Endothelial cell (in vitro differentiated cells): ENCODE measurements at regions not wholly inside any gene's neighbourhood (a gene's known extent, or its start where the extent isn't known, plus 50 kb on each side); places are given as distances from the start of the nearest gene placed in this dataset.

Experiments
- DNase-seq: peaks from one replicate; pipeline ENCODE4 v3.0.0; 2021; ENCODE audit warnings: low spot score
- H3K27ac Mint-ChIP-seq: one replicate; pipeline ENCODE4 v1.8.0; 2021; ENCODE audit warnings: mixed read lengths, inconsistent platforms; ENCODE audit not compliant: unreplicated experiment
- H3K27me3 Mint-ChIP-seq: one replicate; pipeline ENCODE4 v1.8.0; 2021; ENCODE audit warnings: mild to moderate bottlenecking, moderate library complexity, mixed read lengths, inconsistent platforms; ENCODE audit not compliant: unreplicated experiment
- H3K36me3 Mint-ChIP-seq: one replicate; pipeline ENCODE4 v1.8.0; 2021; ENCODE audit warnings: mild to moderate bottlenecking, low read depth, mixed read lengths, inconsistent platforms; ENCODE audit not compliant: unreplicated experiment
- H3K4me1 Mint-ChIP-seq: one replicate; pipeline ENCODE4 v1.8.0; 2021; ENCODE audit warnings: mild to moderate bottlenecking, mixed read lengths, inconsistent platforms; ENCODE audit not compliant: unreplicated experiment
- H3K4me3 Mint-ChIP-seq: one replicate; pipeline ENCODE4 v1.8.0; 2021; ENCODE audit warnings: mild to moderate bottlenecking, mixed read lengths, inconsistent platforms; ENCODE audit not compliant: unreplicated experiment
- H3K9me3 Mint-ChIP-seq: one replicate; pipeline ENCODE4 v1.8.0; 2021; ENCODE audit warnings: mixed read lengths, inconsistent platforms; ENCODE audit not compliant: unreplicated experiment
- CTCF ChIP-seq: fragments of 200-600 bp; sonication (generic); IDR thresholded peaks from one replicate; pipeline ENCODE4 v1.5.0; 2021; ENCODE audit warnings: antibody characterized with exemption; ENCODE audit not compliant: unreplicated experiment

GRCh38 chr5:163696579-163696887 lies 191.1 kb downstream of the MAT2B start:
- DNase-seq, result no peak
- peaks cover 1% of the 10 kb centered on the region for H3K27me3 Mint-ChIP-seq
- no peak overlapping the region for H3K27ac Mint-ChIP-seq
- H3K9me3 Mint-ChIP-seq, result no peaks in the 10 kb centered on the region
- H3K4me3 Mint-ChIP-seq, result no peak overlapping the region
- no peak for TF ChIP-seq CTCF
- H3K4me1 Mint-ChIP-seq, result no peaks in the 10 kb centered on the region
- H3K36me3 Mint-ChIP-seq, result no peaks in the 10 kb centered on the region

- no peak for TF ChIP-seq CTCF
- no peaks in the 10 kb centered on the region for H3K4me1 Mint-ChIP-seq
- DNase-seq, result no peak
- no peaks in the 10 kb centered on the region for H3K36me3 Mint-ChIP-seq
- no peaks in the 10 kb centered on the region for H3K27me3 Mint-ChIP-seq
- H3K27ac Mint-ChIP-seq, result no peak overlapping the region
- no peak overlapping the region for H3K4me3 Mint-ChIP-seq
- H3K9me3 Mint-ChIP-seq, result no peaks in the 10 kb centered on the region
These were observed 200.8 kb downstream of the MAT2B start for GRCh38 chr5:163706053-163706771.

- no peak overlapping the region for H3K27ac Mint-ChIP-seq
- no peak for DNase-seq
- no peak for TF ChIP-seq CTCF
- no peaks in the 10 kb centered on the region for H3K4me1 Mint-ChIP-seq
- H3K27me3 Mint-ChIP-seq, result no peaks in the 10 kb centered on the region
- H3K9me3 Mint-ChIP-seq, result no peaks in the 10 kb centered on the region
- H3K4me3 Mint-ChIP-seq, result no peak overlapping the region
- no peaks in the 10 kb centered on the region for H3K36me3 Mint-ChIP-seq
These were observed 206.6 kb downstream of the MAT2B start for GRCh38 chr5:163712011-163712410.

- Mint-ChIP-seq H3K27me3 (no peaks in the 10 kb centered on the region), H3K36me3 (no peaks in the 10 kb centered on the region), H3K27ac (no peak overlapping the region), H3K4me1 (no peaks in the 10 kb centered on the region), H3K4me3 (no peak overlapping the region), H3K9me3 (no peaks in the 10 kb centered on the region)
- no peak for TF ChIP-seq CTCF
- no peak for DNase-seq
These were observed 212.9 kb downstream of the MAT2B start for GRCh38 chr5:163718272-163718671.

- Mint-ChIP-seq H3K27ac (no peak overlapping the region), H3K4me1 (no peaks in the 10 kb centered on the region), H3K4me3 (no peak overlapping the region), H3K9me3 (no peaks in the 10 kb centered on the region), H3K36me3 (no peaks in the 10 kb centered on the region), H3K27me3 (no peaks in the 10 kb centered on the region)
- DNase-seq, result no peak
- no peak for TF ChIP-seq CTCF
These were observed 218.9 kb downstream of the MAT2B start for GRCh38 chr5:163724305-163724704.
